ENCODE measurements at regions not wholly inside any gene's neighbourhood (a gene's known extent, or its start where the extent isn't known, plus 50 kb on each side); places are given as distances from the start of the nearest gene placed in this dataset.
A peak's percentile ranks its signal among the peaks of the same experiment; 100 is the strongest.
"Not testable (repeated sequence)": the region's sequence is repeated elsewhere in the genome, so short reads cannot be mapped to it uniquely, and the experiment has no call there.

DNA sequence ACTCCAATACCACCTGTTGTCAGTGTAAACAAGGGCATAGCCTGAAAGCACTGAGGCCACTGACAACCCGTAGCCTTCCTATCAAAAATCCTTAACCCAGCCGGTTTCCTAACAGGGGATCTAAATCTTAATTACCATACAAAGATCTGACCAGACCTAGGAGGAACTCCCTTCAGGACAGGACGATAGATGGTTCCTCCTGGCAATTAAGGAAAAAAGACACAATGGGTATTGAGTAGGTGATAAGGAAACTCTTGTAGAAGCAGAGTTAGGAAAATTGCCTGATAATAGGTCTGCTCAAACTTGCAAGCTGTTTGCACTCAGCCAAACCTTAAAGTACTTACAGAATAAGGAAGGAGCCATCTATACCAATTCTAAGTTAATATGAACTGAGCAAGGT is 1517.3 kb upstream of the RAG2 start:
- DNase-seq, result not testable (repeated sequence)

DNA sequence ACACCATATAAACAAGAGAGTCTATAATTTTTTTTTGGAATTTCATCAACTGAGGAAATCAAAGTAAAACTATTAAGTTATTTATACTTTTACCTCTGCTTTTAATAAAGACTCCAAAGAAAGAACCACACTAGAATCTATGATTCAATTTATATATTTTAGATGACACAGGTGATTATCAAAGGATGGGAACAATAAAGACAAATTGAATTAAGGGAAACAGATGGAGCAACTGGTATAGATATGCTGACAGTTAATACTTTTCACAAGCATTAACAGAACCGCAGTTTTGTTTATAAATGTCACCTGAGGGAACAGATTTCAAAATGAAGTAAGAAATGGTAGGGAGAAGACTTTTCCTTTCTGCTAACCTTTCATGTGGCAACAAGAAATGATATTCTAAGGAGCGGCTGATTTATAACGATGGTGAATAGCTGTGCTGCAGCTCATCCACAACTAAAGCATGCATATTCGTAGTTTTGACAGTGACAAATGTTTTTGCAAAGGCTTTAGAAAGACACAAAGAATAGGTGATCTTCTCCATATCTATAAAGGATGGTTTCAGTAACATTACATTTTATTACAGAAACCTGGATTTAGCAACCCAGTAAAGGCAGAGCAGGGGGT is 1502.9 kb upstream of the RAG2 start:
- DNase-seq, result no peak

DNA sequence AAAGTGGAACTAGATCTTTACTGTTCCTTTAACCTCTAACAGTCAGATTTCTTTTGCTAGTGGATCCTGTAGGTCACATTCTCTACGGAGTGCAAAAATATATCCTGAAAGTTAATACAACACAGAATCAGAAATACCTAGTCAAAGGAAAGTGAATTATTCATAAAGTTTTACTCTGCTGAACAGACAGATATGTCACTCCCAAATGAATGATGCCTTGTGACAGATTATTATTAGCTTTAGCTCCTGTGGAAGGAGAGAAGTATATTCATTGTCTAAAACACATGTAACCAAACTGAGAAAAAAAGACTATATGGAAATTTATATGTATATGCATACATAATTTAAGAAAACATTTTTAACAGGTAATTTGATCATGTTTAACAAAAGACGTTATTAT is 1497.2 kb upstream of the RAG2 start:
- no peak for DNase-seq

DNA sequence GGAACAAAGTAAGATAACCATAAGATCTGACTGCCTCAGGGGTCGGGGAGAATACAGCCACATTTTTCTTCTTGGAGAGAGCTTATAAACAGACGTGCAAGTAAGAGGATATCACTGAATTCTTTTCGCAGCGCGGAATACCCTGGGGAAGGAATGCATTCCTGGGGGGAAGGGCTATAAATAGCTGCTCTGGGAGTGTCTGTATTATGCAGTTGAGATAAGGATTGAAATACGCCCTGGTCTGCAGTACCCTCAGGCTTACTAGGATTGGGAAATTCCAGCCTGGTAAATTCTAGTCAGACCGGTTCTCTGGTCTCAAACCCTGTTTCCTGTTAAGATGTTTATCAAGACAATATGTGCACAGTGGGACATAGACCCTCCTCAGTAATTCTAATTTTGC is 1491.7 kb upstream of the RAG2 start:
- peak; percentile 55 for DNase-seq

DNA sequence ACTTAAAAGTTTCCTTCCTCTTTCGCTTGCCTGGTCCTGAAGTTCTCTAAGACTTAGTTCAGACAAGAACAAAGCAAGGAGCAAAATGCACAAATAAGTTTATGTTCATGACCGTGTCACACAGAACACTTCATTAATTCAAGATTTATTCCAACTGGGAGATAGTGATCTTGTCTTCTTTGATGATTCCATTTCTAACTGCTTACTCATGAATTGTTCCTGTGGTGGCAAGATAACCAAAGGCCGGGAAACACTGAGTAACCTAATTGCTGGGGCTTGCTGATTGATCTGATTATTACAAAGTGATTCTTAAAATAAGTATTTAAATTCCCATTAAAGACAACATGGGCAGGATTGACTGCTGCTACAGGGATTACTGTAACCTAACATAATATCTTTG is 1462.9 kb upstream of the RAG2 start:
- no peak for DNase-seq

DNA sequence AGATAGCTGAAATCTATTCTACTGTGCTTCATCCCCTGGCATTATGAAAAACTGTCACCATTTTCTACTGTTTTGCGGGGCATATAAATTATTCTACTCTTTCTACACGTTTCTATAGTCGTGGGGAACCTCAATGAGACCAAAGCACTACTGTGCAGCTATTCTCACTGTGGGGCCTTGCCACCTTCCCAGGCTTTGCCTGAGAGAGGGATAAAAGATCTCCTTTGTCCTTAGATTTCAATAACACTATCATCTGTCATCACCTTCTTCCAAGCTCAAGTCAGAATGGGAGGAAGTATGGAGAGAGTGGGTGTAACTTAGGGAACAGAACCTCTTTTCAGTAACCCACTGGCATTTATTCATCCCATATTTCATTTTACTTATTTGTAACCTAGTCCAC is 1462.1 kb upstream of the RAG2 start:
- DNase-seq, result no peak

DNA sequence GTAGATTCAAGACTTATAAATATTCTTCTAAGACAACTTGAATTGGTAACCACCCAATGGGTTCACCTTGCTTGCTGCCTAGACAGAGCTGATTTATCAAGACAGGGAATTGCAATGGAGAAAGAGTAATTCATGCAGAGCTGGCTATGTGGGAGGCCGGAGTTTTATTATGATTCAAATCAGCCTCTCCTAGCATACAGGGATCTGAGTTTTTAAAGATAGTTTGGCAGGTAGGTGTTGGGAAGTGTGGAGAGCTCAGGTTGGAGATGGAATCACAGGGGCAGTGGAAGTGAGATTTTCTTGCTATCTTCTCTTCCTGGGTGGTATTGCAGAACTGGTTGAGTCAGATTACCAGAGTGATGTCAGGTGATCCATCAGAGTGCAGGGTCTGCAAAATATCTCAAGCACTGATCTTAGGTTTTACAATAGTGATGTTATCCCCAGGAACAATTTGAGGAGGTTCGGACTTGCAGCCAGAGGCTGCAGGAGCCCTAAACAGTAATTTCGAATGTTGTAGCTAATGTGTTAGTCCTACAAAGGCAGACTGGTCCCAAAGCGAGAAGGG is 1448.6 kb upstream of the RAG2 start:
- no peak for DNase-seq

DNA sequence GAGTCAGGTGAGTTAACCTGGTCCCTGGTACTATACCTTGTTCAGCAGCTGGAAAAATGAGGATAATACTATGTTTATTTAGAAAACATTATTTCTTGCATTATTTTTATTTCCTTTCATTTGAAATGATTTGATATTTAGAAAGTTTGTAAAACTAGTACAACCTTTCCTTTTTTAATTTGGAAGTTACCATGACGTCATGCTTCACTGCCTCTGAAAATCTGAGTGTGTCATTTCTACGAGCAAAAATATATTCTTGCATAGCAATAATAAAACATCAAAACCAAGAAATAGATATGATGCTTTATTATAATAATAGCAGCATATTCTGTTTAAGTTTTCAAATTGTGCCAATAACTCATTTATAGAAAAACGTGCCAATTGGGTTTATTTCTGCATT is 1445.0 kb upstream of the RAG2 start:
- DNase-seq, result no peak

DNA sequence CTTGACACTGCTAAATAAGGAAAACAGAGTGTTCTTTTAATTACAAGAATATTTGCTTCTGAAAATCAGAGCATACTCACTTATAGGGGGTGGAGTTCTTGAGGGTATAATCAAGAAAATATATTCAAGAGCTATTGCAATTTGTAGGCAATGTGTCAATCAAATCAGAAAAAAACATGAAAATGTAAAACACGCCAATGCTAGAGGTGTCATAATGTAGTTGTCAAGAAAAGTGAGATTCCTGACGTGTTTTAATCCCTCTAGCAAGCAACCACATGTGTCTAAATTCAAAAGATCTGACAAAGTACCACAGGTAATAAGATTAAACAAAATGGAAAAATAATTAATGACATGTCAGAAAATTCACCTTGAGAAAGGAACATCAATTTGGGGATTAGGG is 1440.7 kb upstream of the RAG2 start:
- no peak for DNase-seq

DNA sequence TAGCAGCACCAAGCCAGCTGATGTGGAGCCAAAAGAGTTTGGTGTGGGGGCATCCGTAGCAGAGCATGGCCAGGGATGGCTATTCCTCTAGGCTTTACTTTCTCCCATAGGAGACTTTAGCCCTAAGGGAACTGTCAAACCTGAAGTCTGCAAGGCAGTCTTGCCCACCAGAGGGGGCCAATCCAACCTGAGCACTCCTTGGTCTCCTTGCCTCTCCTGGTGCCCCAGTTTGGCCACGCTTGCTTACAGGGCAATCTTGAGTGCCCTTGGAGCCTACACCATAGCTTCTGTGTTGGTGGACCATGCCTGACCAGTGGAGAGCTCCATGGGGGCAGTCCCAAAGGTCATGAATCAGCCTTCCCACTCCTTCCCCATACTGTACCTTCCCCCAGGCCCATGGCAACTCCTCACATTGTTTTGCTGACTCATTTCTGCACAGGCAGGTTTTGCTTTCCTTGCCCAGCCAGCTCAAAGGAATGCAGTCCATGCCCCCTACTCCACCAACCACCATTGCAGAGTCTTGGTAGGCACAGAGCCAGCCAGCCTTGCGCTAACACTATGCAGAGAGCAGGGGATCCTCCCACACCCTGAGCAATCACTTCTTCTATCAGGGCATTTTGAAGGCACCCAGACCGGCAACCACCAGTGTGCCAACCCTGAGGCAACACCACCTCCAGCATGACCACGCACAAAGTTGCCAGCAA is 1421.2 kb upstream of the RAG2 start:
- DNase-seq, result peak; percentile 2

DNA sequence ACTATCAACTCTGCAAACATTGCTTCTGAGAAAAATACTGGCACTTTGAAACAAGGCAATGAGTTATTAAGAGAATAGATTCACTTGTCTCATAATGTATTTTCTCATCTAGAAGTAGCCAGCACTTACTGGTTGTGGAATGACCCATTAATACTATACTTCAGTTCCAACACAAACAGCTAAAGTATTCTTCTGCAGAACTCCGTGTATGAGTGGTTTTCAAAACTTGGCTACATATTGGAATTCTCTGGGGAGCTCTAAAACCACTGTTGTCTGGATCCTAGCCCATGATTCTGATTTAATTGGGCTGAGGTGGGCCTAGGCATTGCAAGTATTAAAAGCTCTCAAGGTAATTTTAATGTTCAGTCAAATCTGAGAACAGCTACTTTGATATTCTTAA is 1416.4 kb upstream of the RAG2 start:
- peak; percentile 68 for DNase-seq

DNA sequence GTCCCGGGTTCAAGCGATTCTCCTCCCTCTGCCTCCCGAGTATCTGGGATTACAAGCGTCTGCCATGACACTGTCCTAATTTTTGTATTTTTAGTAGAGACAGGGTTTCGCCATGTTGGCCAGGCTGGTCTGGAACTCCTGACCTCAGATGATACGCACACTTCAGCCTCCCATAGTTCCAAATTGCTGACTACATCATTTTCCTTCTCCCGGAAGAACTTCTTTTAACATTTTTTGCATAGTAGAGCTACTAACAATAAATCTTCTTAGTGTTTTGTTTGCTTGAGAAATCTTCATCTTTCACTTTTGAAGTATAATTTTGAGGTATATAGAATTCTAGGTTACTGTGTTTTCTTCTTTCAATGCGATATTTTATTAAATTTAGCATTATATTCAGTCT is 1415.1 kb upstream of the RAG2 start:
- DNase-seq, result no peak

DNA sequence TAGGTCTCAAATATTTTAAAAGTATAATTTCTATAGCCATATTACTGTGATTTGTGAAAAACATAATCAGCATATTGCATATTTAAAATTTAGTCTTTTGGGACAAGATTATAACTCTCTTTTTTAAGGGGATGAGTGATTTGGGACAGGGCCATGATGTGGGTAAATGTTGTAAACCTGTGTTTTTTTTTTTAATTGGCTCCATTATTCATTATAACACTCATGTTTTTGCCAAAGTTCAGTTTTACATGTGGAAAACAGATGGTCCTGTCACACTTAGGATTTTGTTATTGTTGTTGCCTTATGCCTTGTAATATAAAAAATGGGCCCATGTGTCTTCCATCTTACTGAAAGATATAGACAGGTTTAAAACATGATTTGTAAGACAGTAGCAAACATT is 1413.5 kb upstream of the RAG2 start:
- no peak for DNase-seq

DNA sequence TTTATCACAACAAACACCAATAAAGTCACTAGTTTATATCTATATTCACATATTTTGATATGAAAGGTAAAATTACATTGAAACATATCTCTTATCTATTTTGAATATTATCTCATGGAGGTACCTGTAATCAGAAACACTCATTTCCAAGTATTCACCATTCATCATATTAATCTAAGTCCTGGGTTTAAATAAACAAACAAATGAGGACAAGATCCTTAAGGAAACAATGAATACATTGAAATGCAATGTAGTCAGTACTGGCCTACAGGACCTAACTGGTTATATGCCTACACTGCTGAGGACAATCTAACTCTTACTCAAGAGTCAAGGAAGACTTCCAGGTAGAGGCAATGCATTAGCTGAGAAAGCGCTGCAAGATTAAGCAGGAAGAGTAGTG is 1411.9 kb upstream of the RAG2 start:
- DNase-seq, result no peak

DNA sequence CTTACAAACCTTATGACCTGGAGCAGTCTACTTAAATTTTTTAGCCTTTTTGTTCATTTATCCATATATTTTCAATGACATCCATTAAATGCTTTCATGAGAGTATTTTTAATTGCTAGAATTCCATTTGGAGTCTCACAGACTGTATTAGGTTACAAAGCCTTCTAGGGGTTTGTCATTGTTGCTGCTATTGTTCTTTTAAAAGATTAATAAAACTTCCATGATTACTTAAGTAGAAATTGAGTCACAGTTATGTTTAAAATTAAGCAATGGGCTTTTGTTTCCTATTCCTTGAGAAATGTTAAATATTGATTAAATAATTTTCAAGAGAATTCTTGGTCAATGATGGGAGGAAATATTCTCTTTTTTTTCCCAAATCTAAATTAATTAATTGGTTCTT is 1408.4 kb upstream of the RAG2 start:
- DNase-seq, result no peak

DNA sequence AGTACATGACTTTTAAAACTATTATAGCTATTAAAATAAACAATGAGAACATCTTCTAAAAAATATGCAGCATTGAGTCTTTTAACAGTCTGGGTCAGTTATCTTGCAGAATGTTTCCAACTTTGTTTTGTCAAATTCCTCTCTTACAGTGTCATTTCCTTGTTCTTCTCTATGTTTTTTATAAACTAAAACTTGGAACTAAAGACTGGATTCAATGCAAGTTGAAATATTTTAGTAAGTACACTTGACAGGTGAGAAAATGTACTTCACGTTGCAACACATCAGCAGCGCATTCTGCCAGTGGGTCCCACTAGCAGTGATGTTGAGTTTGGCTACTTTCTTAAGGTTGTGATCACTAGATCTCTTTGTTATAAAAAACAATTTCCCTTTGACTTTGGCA is 1407.6 kb upstream of the RAG2 start:
- peak; percentile 43 for DNase-seq

DNA sequence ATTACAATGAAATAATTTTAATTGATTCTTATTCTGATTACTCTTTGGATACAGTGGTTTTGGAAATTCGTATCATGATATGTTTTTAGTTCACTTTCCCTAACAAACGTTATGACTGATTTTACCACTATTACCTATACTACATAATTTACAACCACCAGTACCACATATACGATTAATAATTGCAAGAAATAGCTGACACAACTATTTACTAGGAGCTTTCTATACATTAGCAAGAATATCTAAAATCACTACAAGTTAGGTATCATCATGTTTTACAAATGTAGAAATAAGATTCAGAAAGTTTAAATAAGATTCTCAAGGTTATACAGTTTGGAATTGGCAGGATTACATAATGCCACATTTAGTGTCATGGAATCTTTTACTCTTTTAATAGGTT is 1401.1 kb upstream of the RAG2 start:
- DNase-seq, result no peak

DNA sequence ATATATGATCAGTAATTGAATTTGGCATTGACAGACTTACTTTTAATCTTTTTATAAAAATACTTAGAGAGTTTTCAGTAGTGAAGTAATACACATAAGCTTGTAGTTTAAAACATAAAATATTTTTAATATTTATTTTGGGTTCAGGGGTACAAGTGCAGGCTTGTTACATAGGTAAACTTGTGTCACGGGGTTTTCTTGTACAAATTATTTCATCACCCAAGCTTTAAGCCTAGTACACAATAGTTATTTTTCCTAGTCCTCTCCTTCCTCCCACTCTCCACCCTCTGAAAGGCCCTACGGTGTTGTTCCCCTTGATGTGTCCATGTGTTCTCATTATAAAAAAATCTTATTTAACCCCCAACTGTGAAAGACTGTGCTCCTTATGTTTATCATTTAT is 1397.8 kb upstream of the RAG2 start:
- no peak for DNase-seq

DNA sequence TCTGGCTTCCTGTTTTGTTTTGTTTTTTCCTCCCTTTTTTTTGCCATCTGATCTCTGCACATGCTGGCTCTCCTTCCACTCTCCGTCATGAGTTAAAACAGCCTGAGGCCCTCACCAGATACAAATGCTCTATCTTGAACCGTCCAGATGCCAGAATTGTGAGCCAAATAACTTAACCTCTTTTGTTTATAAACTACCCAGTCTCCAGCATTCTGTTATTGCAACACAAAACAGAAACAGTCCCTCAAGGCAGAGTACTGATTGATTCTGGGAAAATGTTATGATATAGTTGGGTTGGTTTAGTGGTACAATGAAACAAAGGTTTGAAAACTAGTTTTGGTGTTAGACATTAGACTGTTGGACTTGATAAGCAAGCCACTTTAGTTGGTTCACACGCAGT is 1390.0 kb upstream of the RAG2 start:
- no peak for DNase-seq

DNA sequence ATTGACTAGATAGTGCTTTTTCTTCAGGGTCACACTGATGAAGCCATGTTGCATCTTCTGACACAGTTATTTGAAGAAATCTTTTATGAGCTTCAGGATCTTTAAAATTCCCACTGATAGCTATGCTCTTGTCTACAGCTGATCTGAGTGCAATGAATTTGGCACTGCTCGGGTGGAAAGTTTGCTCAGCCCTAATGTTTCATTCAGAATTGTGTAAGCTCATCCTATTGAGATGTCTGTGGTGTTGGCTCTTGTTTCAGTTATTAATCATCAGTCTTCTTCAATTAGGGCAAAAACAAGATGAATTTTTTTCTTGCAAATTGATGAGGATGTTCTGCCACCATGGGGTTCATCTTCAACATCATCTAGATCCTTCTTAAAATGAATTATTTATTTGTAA is 1387.0 kb upstream of the RAG2 start:
- peak; percentile 4 for DNase-seq

DNA sequence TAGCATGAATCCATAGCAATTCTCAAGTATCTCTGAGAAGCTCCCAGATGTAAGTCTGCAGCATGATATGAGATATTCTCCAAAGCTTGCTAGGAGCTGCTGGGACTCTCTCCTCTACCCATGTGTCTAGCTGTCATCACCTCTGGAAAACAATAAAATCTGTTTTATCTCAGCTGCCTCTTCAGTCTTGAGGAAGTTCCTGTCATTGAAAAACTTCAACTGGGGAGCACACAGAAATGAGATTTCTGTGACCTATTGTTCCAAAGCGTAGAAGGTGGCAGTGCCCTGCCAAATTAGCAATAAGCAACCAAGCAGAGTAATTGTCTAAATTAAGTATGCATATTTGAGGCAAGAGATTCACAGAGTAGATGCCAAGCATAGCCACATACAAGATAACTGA is 1380.6 kb upstream of the RAG2 start:
- no peak for DNase-seq

DNA sequence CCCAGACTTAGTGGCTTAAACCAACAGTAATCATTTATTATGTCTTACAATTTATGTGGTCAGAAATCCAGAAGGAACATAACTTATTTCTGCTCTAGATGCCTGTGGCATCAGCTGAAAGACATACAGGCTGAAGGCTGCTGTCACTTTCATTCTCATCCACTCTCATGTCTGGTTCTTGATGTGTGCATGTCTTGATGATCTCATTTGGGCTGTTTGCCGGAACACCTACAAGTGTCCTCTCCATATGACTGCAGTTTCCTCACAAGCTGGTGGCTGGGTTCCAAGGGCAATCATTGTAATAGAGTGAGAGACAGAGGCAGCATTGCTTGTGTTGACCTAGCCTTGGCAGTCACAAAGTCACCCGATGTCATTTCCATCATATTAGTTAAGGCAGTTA is 1375.9 kb upstream of the RAG2 start:
- DNase-seq, result no peak

DNA sequence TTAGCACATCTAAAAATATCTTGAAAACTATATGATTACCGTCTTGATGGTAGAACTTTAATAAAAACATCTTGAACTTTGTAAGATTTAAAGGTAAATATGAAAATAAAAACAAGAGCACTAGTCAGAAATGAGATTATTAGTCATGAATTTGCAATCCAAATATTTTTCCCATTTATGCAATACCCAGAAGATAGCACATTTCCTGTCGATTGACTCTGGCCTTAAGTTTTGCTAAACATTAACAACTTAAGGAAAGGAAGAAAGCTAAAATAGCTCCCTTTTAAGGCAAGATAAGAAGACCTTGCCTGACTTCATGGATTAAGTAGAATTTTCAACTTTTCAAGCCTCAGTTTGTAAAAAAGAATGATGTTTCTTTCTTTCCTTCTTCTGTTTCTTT is 1374.7 kb upstream of the RAG2 start:
- DNase-seq, result no peak

DNA sequence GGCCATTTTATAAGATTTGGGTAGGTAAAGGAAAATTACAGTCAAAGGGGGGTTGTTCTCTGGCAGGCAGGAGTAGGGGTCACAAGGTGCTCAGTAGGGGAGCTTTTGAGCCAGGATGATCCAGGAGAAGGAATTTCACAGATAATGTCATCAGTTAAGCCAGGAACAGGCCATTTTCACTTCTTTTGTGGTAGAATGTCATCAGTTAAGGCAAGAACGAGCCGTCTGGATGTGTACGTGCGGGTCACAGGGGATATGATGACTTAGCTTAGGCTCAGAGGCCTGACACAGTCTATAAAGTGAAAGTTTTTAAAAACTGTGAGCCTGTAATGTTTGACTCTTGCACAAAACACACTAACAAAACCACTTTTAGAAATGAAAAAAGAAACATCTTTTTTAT is 1371.3 kb upstream of the RAG2 start:
- DNase-seq, result not testable (repeated sequence)

DNA sequence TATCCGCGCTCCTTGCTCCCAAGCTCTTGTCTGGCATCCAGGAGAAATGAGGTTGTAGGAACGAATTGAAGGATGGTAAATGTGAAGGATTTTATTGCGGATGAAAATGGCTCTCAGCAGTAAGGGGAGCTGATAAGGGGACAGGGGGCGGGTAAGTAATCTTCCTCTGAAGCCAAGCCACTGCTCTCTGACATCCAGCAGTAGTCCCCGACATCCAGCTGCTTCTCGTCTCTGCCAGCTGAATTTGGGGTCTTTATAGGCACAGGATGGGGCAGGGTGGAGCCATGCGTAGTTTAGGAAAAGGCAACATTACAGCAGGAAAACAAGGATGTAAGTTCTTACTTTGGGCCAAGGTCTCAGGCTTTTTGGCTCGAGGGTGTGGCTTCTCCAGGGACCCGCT is 1370.1 kb upstream of the RAG2 start:
- no peak for DNase-seq
